ENCODE measurements at regions not wholly inside any gene's neighbourhood (a gene's known extent, or its start where the extent isn't known, plus 50 kb on each side); places are given as distances from the start of the nearest gene placed in this dataset.

DNA sequence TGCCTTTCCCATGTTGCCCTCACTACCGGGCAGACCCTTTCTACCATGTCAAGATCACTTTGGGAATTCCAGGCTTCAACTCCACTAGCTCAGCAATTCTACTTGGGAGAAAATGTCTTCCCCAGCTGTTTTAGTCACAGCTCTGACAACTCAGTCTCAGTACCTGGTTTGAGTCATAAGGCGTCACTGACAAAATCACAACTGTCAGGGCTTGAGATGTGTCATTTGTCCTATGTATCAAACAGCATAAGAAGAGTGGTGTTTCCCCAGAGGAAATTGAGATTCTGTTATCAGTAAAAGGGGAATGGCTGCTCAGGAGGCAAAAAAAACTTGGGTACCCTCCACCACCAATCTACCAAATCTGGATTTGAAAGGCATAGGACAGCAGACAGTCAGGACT lies 594.9 kb upstream of the SUCLG2 start:
- no peak for TF ChIP-seq JUND (IDR thresholded peaks at IDR 0.05; ENCODE audit: low read depth)
- in situ Hi-C loops (cut with HindIII; ENCODE audit: low pct_unique_long_range_greater_than_20kb, low sequenced_read_pairs): no loop called here
- no peak for DNase-seq (ENCODE audit: low read depth in 1 of 2, low spot score in 1 of 2)

DNA sequence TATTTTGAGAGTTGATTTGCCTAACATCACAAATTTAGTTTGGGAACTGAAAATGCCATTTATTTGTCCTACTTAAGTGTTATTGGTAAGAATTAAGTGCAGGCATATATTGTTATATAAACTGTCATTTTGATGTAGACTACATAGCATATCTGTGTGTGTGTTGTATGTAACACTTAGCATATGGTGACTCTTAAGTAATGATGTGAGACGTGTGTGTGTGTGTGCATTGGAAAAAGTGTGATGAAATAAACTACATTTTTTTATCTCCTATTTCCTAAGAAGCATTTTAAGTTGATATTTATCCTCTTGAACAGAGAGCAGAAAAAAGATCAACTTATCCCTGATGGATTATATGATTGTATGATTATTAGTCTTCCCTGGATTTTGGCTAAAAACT lies 588.2 kb upstream of the SUCLG2 start:
- DNase-seq (ENCODE audit: low read depth in 1 of 2, low spot score in 1 of 2): no peak
- in situ Hi-C loops (cut with HindIII; ENCODE audit: low pct_unique_long_range_greater_than_20kb, low sequenced_read_pairs): no loop called here
- TF ChIP-seq JUND (IDR thresholded peaks at IDR 0.05; ENCODE audit: low read depth): no peak

- no peak for TF ChIP-seq JUND (IDR thresholded peaks at IDR 0.05; ENCODE audit: low read depth)
- in situ Hi-C loops (cut with HindIII; ENCODE audit: low pct_unique_long_range_greater_than_20kb, low sequenced_read_pairs): no loop called here
- DNase-seq (ENCODE audit: low read depth in 1 of 2, low spot score in 1 of 2): no peak
Measured at GRCh38 chr3:68239542-68239941, 585.1 kb upstream of the SUCLG2 start.

GRCh38 chr3:68234076-68234780 lies 579.8 kb upstream of the SUCLG2 start:
- TF ChIP-seq JUND (IDR thresholded peaks at IDR 0.05; ENCODE audit: low read depth): no peak
- in situ Hi-C loops (cut with HindIII; ENCODE audit: low pct_unique_long_range_greater_than_20kb, low sequenced_read_pairs): no loop called here
- DNase-seq (ENCODE audit: low read depth in 1 of 2, low spot score in 1 of 2): no peak

- no peak for DNase-seq (ENCODE audit: low read depth in 1 of 2, low spot score in 1 of 2)
- TF ChIP-seq JUND (IDR thresholded peaks at IDR 0.05; ENCODE audit: low read depth): no peak
- in situ Hi-C loops (cut with HindIII; ENCODE audit: low pct_unique_long_range_greater_than_20kb, low sequenced_read_pairs): no loop called here
Measured at GRCh38 chr3:68228856-68229255, 574.4 kb upstream of the SUCLG2 start.

- in situ Hi-C loops (cut with HindIII; ENCODE audit: low pct_unique_long_range_greater_than_20kb, low sequenced_read_pairs): no loop called here
- no peak for TF ChIP-seq JUND (IDR thresholded peaks at IDR 0.05; ENCODE audit: low read depth)
- no peak for DNase-seq (ENCODE audit: low read depth in 1 of 2, low spot score in 1 of 2)
Measured at GRCh38 chr3:68220832-68221231, 566.4 kb upstream of the SUCLG2 start.

DNA sequence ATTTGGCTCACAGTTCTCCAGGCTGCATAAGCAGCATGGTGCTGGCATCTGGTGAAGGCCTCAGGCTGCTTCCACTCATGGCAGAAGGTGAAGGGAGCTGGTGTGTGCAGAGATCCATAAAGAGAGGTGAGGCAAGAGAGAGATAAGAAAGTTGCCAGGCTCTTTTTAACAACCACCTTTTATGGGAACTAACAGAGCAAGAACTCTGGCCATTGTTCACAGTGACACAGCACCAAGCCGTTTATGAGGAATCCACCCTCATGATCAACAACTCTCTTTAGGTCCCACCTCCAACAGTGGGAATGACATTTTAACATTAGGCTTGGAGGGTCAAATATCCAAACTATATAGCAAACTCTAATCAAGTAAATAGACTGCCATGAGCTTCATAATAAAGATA lies 557.2 kb upstream of the SUCLG2 start:
- DNase-seq (ENCODE audit: low read depth in 1 of 2, low spot score in 1 of 2): no peak
- TF ChIP-seq JUND (IDR thresholded peaks at IDR 0.05; ENCODE audit: low read depth): no peak
- in situ Hi-C loops (cut with HindIII; ENCODE audit: low pct_unique_long_range_greater_than_20kb, low sequenced_read_pairs): no loop called here

- in situ Hi-C loops (cut with HindIII; ENCODE audit: low pct_unique_long_range_greater_than_20kb, low sequenced_read_pairs): no loop called here
- no peak for DNase-seq (ENCODE audit: low read depth in 1 of 2, low spot score in 1 of 2)
- no peak for TF ChIP-seq JUND (IDR thresholded peaks at IDR 0.05; ENCODE audit: low read depth)
Measured at GRCh38 chr3:68210635-68211034, 556.2 kb upstream of the SUCLG2 start.

DNA sequence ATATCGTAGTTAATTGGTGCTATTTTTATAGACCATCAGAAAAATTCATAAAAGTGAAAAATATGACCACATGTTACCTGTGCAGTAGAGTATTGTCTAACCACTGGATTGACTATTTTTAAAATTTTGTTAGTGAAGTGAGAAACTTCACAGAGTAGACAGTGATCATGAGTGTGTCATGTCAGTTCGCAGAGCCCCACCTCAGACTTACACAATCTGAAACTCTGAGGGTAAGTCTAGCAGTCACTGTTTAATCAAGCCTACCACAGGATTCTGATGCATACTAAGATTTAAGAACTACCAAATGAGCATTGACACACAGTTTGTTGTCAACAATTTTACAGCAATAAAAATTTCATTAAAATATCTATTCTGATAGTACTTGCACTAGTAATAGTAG lies 552.9 kb upstream of the SUCLG2 start:
- in situ Hi-C loops (cut with HindIII; ENCODE audit: low pct_unique_long_range_greater_than_20kb, low sequenced_read_pairs): no loop called here
- TF ChIP-seq JUND (IDR thresholded peaks at IDR 0.05; ENCODE audit: low read depth): no peak
- DNase-seq (ENCODE audit: low read depth in 1 of 2, low spot score in 1 of 2): no peak

GRCh38 chr3:68206524-68207117 lies 552.2 kb upstream of the SUCLG2 start:
- no peak for DNase-seq (ENCODE audit: low read depth in 1 of 2, low spot score in 1 of 2)
- TF ChIP-seq JUND (IDR thresholded peaks at IDR 0.05; ENCODE audit: low read depth): no peak
- in situ Hi-C loops (cut with HindIII; ENCODE audit: low pct_unique_long_range_greater_than_20kb, low sequenced_read_pairs): no loop called here

DNA sequence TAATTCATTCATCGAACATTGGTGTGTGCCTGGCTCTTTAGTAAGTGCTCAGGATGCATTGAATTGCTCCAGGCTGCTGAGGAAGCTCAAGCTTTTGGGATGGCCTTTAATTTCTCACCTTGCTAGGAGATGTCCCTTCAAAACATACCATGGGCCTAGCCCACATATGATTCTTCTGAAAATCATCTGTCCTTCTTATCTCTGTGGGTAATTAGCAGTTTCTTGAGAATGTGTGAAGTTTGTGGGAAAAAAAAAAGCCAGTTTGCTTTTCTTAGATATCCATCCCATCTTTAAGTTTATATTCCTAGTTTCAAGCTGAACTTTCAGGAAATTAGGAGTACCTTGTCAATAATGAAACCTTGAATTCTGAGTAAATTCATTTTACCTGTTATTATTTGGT lies 532.3 kb upstream of the SUCLG2 start:
- no peak for DNase-seq (ENCODE audit: low read depth in 1 of 2, low spot score in 1 of 2)
- no peak for TF ChIP-seq JUND (IDR thresholded peaks at IDR 0.05; ENCODE audit: low read depth)
- in situ Hi-C loops (cut with HindIII; ENCODE audit: low pct_unique_long_range_greater_than_20kb, low sequenced_read_pairs): no loop called here

- no peak for TF ChIP-seq JUND (IDR thresholded peaks at IDR 0.05; ENCODE audit: low read depth)
- in situ Hi-C loops (cut with HindIII; ENCODE audit: low pct_unique_long_range_greater_than_20kb, low sequenced_read_pairs): no loop called here
- no peak for DNase-seq (ENCODE audit: low read depth in 1 of 2, low spot score in 1 of 2)
Measured at GRCh38 chr3:68176600-68176999, 522.2 kb upstream of the SUCLG2 start.

- TF ChIP-seq JUND (IDR thresholded peaks at IDR 0.05; ENCODE audit: low read depth): no peak
- in situ Hi-C loops (cut with HindIII; ENCODE audit: low pct_unique_long_range_greater_than_20kb, low sequenced_read_pairs): no loop called here
Measured at GRCh38 chr3:68173012-68173634, 518.7 kb upstream of the SUCLG2 start.

More at GRCh38 chr3:68173012-68173634, 518.7 kb upstream of the SUCLG2 start:
- DNase-seq (ENCODE audit: low read depth in 1 of 2, low spot score in 1 of 2): no peak
